Endodermal cell (in vitro differentiated cells): ENCODE measurements at regions not wholly inside any gene's neighbourhood (a gene's known extent, or its start where the extent isn't known, plus 50 kb on each side); places are given as distances from the start of the nearest gene placed in this dataset.
"Not testable (repeated sequence)": the region's sequence is repeated elsewhere in the genome, so short reads cannot be mapped to it uniquely, and the experiment has no call there.

Experiments
- DNase-seq: peaks from one replicate; pipeline ENCODE4 v3.0.0-alpha.2; 2017
- H3K27ac ChIP-seq: 2 replicates; pipeline ENCODE4 v1.5.1; 2013; ENCODE audit warnings: mild to moderate bottlenecking, low read depth, low read length, moderate library complexity
- H3K27me3 ChIP-seq: 2 replicates; pipeline ENCODE4 v1.6.1; 2013; ENCODE audit warnings: mild to moderate bottlenecking, low read length, moderate library complexity; ENCODE audit not compliant: insufficient read depth, control insufficient read depth, poor library complexity, severe bottlenecking
- H3K36me3 ChIP-seq: 2 replicates; pipeline ENCODE4 v1.7.0; 2013; ENCODE audit warnings: mild to moderate bottlenecking, low read length, moderate library complexity; ENCODE audit not compliant: control insufficient read depth, insufficient read depth
- H3K4me1 ChIP-seq: one replicate; pipeline ENCODE4 v1.7.0; 2013; ENCODE audit warnings: low read length; ENCODE audit not compliant: control insufficient read depth, insufficient read depth
- H3K4me3 ChIP-seq: 2 replicates; pipeline ENCODE4 v1.5.1; 2013; ENCODE audit warnings: mild to moderate bottlenecking, low read length, moderate library complexity
- H3K9ac ChIP-seq: 2 replicates; pipeline ENCODE4 v1.6.1; 2013; ENCODE audit warnings: mild to moderate bottlenecking, low read length, moderate library complexity; ENCODE audit not compliant: poor library complexity, severe bottlenecking; ENCODE audit errors: extremely low read depth
- H3K9me3 ChIP-seq: 2 replicates; pipeline ENCODE4 v1.6.1; 2013; ENCODE audit warnings: mild to moderate bottlenecking, low read length, moderate library complexity; ENCODE audit not compliant: control insufficient read depth
- H3K27ac Mint-ChIP-seq: 2 replicates; pipeline ENCODE4 v1.8.0; 2020; ENCODE audit warnings: mixed read lengths
- H3K27me3 Mint-ChIP-seq: 2 replicates; pipeline ENCODE4 v1.8.0; 2021; ENCODE audit warnings: mild to moderate bottlenecking, mixed read lengths; ENCODE audit not compliant: insufficient read depth
- H3K36me3 Mint-ChIP-seq: 2 replicates; pipeline ENCODE4 v1.8.0; 2020; ENCODE audit warnings: low read depth, mixed read lengths
- H3K4me1 Mint-ChIP-seq: 2 replicates; pipeline ENCODE4 v1.8.0; 2020; ENCODE audit warnings: mixed read lengths
- H3K4me3 Mint-ChIP-seq: 2 replicates; pipeline ENCODE4 v1.8.0; 2020; ENCODE audit warnings: mild to moderate bottlenecking, moderate library complexity, mixed read lengths
- H3K9me3 Mint-ChIP-seq: 2 replicates; pipeline ENCODE4 v1.8.0; 2020; ENCODE audit warnings: mild to moderate bottlenecking, mixed read lengths
- WGBS, 2 experiments: methylation state at CpG; one replicate each; pipeline versions ENCODE4 v1.1.5 to v1.1.7; 2013; ENCODE audit warnings: missing lambda C conversion rate in 2 of 2, mixed read lengths in 1 of 2; ENCODE audit not compliant: insufficient coverage in 1 of 2, insufficient read length in 1 of 2; 5-methylcytosine and 5-hydroxymethylcytosine counted together

DNA sequence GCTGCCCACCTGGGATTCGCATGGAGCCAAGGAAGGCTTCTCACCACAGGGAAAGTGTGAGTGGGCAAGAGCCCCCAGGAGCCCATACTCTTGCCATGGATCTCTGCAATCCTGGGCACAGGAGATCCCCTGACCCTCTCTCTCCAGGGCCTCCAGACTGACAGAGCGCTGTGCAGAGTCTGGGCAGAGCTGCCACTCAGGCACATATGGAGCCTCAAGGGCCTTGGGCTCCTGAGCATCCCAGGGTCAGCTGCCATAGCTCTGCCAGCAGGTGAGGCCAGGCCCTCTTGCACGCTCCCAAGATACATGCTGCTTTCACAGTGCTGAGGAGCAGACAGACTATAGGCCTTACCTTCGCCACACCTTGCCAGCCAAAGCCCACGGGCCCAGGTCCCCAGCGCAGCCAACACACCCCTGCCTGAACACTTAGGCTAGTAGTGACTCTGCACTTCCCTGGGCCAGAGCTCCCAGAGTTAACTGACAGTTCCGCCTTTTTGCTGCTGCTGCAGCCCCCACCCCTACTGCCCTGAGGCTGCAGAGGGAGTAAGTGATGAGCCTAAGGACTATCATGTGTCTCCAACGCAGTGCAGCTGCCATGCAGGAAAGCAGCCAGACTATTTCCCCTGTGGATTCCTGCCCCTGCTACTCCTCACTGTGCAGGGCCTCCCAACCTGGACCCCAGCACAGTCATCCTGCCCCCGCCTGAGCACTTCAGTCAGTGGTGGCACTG is 323.2 kb downstream of the SPATA31A1 start:
- not testable (repeated sequence) for H3K4me1 Mint-ChIP-seq, H3K9ac ChIP-seq, H3K27ac Mint-ChIP-seq, H3K9me3 Mint-ChIP-seq, H3K4me3 Mint-ChIP-seq, DNase-seq, H3K36me3 Mint-ChIP-seq, H3K27ac ChIP-seq, H3K27me3 Mint-ChIP-seq, H3K4me3 ChIP-seq, H3K27me3 ChIP-seq, H3K9me3 ChIP-seq, H3K36me3 ChIP-seq, H3K4me1 ChIP-seq
- WGBS, 2 experiments, result no CpG with 5 or more reads among the region's 9 CpGs

DNA sequence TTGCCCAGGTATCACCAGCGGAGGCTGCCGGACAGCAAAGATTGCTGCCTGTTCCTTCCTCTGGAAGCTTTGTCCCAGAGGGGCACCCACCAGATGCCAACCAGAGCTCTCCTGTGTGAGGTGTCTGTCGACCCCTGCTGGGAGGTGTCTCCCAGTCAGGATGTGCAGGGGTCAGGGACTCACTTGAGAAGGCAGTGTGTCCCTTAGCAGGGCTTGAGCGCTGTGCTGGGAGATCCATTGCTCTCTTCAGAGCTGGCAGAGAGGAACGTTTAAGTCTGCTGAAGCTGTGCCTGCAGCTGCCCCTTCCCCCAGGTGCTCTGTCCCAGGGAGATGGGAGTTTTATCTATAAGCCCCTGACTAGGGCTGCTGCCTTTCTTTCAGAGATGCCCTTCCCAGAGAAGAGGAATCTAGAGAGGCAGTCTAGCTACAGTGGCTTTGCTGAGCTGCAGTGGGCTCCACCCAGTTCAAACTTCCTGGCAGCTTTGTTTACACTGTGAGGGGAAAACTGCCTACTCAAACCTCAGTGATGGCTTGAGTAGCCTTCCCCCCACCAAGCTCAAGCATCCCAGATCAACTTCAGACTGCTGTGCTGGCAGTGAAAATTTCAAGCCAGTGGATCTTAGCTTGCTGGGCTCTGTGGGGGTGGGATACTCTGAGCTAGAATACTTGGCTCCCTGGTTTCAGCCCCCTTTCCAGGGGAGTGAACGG is 325.4 kb downstream of the SPATA31A1 start:
- not testable (repeated sequence) for H3K4me3 Mint-ChIP-seq, DNase-seq, H3K4me3 ChIP-seq, H3K36me3 ChIP-seq, H3K36me3 Mint-ChIP-seq, H3K27ac ChIP-seq, H3K27ac Mint-ChIP-seq, H3K9ac ChIP-seq, H3K4me1 ChIP-seq, H3K27me3 ChIP-seq, H3K27me3 Mint-ChIP-seq, H3K4me1 Mint-ChIP-seq, H3K9me3 ChIP-seq, H3K9me3 Mint-ChIP-seq
- WGBS, 2 experiments, result no CpG with 5 or more reads among the region's 6 CpGs

DNA sequence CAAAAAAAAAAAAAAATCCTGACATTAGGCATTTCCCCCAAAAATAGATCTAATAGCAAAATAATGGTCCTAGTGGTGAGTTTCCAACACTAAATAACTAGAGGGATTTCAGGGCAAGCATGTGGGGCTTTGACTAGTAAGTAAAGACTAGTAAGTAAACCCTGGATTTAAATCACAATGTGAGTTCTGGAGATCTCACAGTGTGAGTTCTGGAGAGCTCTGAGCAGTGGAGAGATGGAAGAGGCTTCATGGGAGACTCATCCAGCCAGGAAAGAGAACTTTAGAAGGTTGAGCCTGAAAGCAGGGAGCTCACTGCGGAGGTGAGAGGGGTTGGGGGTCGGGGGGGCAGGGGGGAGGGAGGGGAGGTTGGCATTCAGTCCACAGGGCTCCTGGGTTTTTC is 373.4 kb downstream of the SPATA31A1 start:
- no CpG with 5 or more reads among the region's 2 CpGs for WGBS, 2 experiments
- H3K27me3 Mint-ChIP-seq, H3K4me1 Mint-ChIP-seq, H3K27ac Mint-ChIP-seq, H3K27me3 ChIP-seq, H3K4me3 ChIP-seq, H3K27ac ChIP-seq, DNase-seq, H3K36me3 Mint-ChIP-seq, H3K9me3 ChIP-seq, H3K4me1 ChIP-seq, H3K4me3 Mint-ChIP-seq, H3K9me3 Mint-ChIP-seq, H3K9ac ChIP-seq, H3K36me3 ChIP-seq: not testable (repeated sequence)

DNA sequence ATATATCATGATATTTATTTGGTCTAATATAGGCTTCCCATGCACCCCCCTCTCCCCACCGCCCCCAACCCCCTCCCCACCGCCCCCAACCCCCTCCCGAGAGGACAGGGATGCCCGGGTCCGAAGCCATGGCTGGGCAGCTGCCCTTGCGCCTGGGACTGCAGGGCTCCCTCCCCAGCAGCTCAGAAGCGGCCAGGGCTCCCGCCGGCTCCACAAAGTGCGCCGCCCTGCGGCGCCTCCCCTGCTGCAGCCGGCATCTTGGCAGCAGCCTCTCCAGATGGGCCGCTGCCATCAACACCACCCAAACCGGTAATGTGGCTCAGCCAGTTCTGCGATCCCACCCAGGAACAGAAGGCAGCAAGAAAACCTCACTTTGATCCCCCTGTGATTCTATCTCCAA is 389.4 kb downstream of the SPATA31A1 start:
- not testable (repeated sequence) for H3K4me3 Mint-ChIP-seq, H3K27ac Mint-ChIP-seq, H3K27ac ChIP-seq, H3K27me3 Mint-ChIP-seq, H3K4me3 ChIP-seq, H3K9ac ChIP-seq, DNase-seq, H3K36me3 ChIP-seq, H3K9me3 Mint-ChIP-seq, H3K36me3 Mint-ChIP-seq, H3K4me1 ChIP-seq, H3K4me1 Mint-ChIP-seq, H3K9me3 ChIP-seq, H3K27me3 ChIP-seq
- WGBS, 2 experiments, result no CpG with 5 or more reads among the region's 17 CpGs

DNA sequence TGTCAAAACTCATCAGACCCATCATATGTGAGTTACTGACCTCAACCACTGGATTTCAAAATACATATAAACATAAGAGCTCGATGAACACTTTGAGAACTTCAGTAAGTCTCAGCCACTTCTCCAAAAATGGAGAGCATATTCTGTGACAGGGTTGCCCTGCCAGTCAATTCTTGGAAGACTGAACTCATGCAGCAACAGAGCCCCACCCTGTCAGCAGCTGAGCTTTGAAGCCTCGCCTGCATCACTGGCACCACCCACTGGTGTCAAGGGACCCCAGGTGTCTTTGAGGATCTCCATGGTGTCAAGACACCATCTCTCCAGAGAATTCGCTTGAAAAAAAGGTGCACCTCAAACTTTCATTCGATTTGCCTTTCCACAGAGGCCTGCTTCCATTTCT is 420.1 kb downstream of the SPATA31A1 start:
- WGBS, 2 experiments, result no CpG with 5 or more reads among the region's 4 CpGs
- not testable (repeated sequence) for H3K9ac ChIP-seq, H3K4me1 Mint-ChIP-seq, DNase-seq, H3K36me3 Mint-ChIP-seq, H3K9me3 ChIP-seq, H3K27me3 Mint-ChIP-seq, H3K27ac Mint-ChIP-seq, H3K27ac ChIP-seq, H3K4me1 ChIP-seq, H3K36me3 ChIP-seq, H3K4me3 Mint-ChIP-seq, H3K4me3 ChIP-seq, H3K9me3 Mint-ChIP-seq, H3K27me3 ChIP-seq
